GM21576 (cell line): ENCODE measurements at regions not wholly inside any gene's neighbourhood (a gene's known extent, or its start where the extent isn't known, plus 50 kb on each side); places are given as distances from the start of the nearest gene placed in this dataset.
"Not testable (repeated sequence)": the region's sequence is repeated elsewhere in the genome, so short reads cannot be mapped to it uniquely, and the experiment has no call there.

Experiments used
- ATAC-seq: cut with Tn5 transposase; IDR thresholded peaks from one replicate; pipeline ENCODE4 v1.9.1; 2021; ENCODE audit warnings: mild to moderate bottlenecking, moderate library complexity; ENCODE audit not compliant: unreplicated experiment

GRCh38 chr21:35449846-35450245 lies 400.7 kb upstream of the RUNX1 start:
- ATAC-seq: no peak

- ATAC-seq: no peak
These were observed 399.9 kb upstream of the RUNX1 start for GRCh38 chr21:35448876-35449599.

- ATAC-seq: no peak
These were observed 395.3 kb upstream of the RUNX1 start for GRCh38 chr21:35444391-35444790.

DNA sequence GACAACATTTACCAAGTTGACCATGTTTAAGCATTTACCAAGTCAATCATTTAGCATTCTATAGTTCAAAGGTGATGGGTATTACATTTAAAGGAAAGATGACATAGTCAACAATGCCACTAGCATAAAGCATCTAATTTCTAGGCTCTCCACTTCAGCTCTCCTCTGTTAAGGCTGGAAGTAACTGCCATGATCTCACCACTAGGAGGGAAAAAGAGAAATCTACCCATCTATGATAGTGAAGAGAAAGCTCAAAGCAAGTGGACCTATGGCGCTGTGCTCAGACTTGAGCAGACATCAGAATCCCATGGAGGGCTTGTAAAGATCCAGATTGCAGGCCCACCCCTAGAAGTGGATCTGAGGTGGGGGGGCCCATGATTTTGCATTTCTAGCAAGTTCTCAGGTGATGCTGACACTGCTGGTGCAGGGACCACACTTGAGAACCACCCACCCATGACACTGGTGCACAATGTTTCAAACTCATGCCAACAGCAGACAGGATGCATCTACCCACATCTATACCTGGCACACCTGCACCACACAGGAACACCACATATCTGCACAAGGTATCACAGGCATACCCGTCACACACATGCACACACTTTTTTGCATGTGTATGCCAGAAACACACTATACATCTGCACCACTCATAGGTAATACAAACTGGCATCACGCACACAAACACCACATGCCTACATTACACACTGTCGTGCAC lies 392.9 kb upstream of the RUNX1 start:
- ATAC-seq: no peak

DNA sequence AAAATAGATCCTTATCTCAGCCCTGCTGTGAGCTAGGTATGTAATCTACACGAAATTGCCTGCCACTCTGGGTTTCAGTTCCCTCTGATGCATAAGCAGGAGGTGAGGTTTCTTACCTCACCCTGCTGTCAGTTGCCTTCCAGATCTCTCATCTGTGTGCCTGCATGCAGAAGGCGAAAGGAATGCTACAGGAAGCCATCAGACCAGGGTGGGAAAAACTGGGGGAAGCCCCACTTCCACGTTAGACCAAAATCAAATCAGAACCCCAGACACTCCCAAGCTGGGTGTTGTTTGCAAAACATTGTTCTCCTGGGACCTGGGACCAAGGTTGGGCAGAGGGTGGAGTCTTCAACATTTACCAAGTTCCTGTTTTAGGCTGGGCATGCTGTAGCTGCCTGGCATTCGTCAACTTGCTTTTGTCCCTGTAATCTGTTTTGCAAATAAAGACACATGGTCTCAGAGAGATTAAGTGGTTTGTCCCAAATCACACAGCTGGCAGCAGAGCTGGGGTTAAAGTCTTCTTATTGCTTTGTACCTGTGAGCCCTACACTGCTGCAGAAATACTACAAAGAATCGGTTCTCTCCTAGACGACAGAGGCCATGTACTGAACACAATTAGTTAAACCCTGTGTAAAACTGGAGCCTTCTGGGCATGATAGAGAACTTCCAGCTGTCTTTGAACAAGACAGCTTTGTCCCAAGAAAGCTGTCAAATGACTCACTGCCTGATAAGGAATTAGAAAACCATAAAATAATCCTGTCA lies 389.7 kb upstream of the RUNX1 start:
- peak; percentile 81 for ATAC-seq

DNA sequence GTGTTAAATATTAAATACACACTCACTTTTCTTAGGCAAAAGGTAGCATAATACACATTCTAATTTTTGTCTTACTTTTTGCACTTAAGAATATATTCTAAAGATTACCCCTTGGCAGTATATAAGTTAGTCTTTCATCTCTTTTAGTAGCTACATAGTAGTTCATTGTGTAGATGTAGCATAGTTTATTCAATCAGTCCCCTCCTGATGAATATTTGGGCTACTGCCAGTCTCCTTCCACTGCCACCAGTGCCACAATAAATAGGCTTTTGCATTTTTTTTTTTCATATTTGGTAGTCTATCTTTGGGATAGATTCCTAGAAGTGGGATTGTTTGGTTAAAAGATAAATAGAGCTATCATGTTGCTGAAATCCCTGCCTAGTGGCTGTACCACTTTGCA lies 388.8 kb upstream of the RUNX1 start:
- no peak for ATAC-seq

DNA sequence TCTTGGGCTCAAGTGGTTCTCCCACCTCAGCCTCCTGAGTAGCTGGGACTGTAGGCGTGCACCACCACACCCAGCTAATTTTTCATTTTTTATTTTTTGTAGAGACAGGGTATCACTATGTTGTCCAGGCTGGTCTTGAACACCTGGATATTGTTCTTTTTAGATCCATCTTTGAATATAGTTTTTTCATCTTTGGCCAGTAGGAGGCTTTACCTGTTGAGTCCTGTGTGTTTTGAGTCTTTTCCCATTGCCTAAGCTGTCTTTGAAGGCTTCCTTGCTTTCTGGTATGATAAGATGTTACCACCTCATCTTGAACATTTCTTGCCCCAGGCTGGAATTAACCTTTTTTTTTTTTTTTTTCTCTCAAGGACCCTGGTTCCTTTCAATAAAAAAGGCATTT lies 387.8 kb upstream of the RUNX1 start:
- no peak for ATAC-seq

DNA sequence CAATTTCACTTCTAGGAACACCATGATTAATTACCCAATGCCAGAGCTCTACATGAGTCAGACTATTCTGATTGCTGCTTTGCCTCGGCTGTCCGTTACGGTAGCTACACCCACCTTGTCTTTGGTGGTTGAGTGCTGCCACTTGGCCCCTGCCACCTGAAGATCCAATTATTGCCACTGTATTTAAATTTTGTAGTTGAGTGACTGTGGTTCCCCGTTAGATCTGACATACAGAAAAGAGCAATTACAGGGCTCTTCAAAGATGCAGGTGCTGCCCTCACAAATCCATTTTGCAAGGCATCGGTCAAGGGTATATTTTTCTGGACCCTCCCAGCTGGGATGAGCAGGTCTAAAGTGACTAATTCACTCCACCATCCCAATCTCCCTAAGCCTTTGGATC lies 383.5 kb upstream of the RUNX1 start:
- ATAC-seq: not testable (repeated sequence)

DNA sequence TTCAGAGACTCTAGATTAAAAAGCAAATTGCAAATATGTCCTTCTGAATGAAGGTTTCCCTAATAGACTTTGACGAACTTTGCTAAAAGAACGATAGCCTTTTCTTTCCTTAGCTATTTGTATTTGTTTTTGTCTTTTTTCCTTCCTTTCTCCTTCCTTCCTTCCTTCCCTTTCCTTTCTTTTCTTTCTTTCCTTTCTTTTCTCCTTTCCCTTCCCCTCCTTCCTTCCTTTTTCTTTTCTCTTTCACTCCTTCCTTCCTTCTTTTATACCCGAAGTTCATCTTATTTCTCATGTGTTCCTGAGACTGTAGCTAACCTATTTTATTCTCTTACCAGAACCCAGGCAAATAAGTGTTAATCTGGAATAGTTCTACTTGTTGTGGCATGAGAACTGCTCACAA lies 381.2 kb upstream of the RUNX1 start:
- ATAC-seq: no peak

DNA sequence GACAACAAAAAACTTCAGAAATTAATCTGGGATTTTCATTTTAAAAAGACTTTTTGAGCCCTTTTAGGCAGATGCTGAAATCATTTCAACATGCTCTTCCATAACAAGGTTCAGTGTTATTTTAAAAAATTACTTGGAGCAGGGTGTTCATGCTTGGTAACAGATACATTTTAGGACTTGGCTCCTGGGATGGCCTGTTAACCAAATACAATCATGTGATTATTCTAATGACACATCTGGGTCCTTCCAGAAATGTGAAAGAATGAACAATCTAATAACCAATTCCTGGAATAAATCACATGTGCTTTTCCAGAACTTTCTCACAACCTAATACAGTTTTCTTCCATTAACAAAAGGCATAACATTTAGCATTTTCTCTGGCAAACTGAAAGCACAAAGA lies 379.8 kb upstream of the RUNX1 start:
- no peak for ATAC-seq

DNA sequence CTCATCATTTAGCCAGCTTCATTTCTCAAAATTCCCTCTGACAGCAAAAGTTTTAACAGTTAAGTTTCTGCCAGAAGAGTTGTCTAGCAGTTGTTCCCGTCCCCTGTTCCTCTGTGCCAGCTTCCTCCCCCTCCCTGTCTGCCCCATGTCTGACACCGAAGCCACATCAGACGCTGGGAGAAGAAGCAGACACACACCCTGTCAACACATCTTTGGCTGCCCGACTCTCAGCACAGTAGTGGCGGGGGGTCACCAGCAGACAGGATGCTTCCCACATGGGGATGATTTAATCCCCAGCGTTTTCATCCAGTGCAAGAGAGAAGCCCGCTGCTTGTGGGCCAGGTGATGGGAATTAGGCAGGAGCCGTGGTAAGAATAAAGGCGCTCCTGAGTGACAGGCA lies 379.4 kb upstream of the RUNX1 start:
- no peak for ATAC-seq

DNA sequence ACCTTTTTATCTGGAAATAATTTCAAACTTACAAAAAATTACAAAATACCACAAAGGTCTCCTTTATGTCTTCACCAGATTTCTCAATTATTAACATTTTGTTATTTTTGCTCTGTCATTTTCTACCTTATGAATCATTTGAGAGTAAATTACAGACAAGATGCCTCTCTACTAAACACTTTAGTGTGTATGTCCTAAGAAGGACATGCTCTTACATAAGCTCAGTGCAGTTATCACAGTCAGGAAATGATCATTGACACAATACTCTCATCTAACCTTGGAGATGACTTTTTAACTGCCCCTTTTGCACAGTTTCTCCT lies 378.9 kb upstream of the RUNX1 start:
- ATAC-seq: no peak

GRCh38 chr21:35427320-35428000 lies 378.4 kb upstream of the RUNX1 start:
- ATAC-seq: no peak

DNA sequence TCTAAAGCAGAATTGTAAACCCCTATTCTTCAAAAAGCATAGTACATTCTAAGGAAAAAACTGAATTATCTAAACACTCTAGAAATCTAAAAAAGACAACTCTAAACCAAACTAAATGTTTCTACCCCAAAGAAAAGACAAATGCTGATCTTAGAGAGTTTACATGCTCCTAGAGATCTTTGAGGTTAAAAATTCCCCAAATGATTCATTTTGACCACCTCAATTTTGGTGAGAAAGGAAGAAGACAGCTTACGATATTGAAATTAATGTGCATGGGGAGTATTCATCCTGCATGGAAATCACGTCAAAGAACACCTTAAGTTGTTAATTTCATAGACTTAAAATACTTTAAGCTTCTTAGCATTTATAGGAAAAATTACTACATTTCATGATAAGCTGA lies 377.8 kb upstream of the RUNX1 start:
- no peak for ATAC-seq

GRCh38 chr21:35426469-35426868 lies 377.4 kb upstream of the RUNX1 start:
- ATAC-seq: no peak

- no peak for ATAC-seq
These were observed 375.0 kb upstream of the RUNX1 start for GRCh38 chr21:35424122-35424521.

GRCh38 chr21:35423709-35424108 lies 374.6 kb upstream of the RUNX1 start:
- no peak for ATAC-seq

DNA sequence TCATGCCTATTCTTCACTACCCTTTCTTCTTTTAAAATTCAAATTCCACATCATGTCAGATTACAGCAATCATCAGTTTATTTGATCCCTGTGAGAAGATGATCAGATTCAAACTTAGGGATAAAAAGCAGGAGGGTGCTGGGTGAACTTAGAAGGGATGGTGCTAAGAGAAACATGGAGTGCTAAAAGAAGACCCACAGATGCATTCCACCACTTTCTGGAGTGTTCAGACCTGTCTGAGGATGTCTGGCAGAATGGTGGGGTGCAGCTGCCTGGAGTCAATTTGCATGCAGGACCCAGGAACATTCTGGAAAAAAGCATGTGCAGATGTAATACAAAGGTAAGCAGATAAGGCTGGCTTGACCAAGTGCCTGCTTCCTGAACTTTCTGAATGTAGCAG lies 372.9 kb upstream of the RUNX1 start:
- ATAC-seq: no peak

- no peak for ATAC-seq
These were observed 372.1 kb upstream of the RUNX1 start for GRCh38 chr21:35421221-35421620.

DNA sequence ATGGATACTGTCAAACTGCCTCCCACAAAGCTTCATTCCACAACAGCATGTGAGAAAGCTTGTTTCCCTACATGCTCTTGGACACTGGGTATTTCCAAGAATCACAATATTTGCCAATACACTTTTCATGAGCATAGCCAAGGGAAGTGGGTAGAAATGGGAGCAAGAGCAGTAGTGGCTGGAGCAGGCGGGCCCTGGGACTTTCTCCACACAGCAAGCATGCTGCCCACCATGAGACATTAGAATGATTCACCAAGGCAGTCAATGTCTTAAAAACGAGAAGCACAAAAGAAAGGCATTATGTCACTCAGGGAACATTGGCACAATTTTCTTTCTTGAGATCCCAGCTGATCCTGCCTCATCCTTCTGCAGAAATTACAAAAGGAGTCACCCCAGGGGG lies 371.6 kb upstream of the RUNX1 start:
- ATAC-seq: no peak

GRCh38 chr21:35417762-35418161 lies 368.7 kb upstream of the RUNX1 start:
- ATAC-seq: no peak
